Gastrocnemius medialis (tissue), 4 donors: ENCODE measurements at regions not wholly inside any gene's neighbourhood (a gene's known extent, or its start where the extent isn't known, plus 50 kb on each side); places are given as distances from the start of the nearest gene placed in this dataset.

Source experiments
- ATAC-seq, 2 donors: fragments of 150-250 bp; one replicate each; pipeline ENCODE4 v1.9.1; 2016
- DNase-seq, 2 donors: peaks; one replicate each; pipeline ENCODE4 v3.0.0-alpha.2; 2019
- H3K27ac ChIP-seq, 4 donors: fragments of 200-600 bp; sonication (generic); 1 replicate in 1 of 4; 2 replicates in 3 of 4; pipeline ENCODE4 v1.5.1; 2016 to 2018; ENCODE audit warnings: mild to moderate bottlenecking in 2 of 4, moderate library complexity in 1 of 4
- H3K27me3 ChIP-seq, 3 donors: fragments of 200-600 bp; sonication (generic) in 2 of 3; 1 replicate in 1 of 3; 2 replicates in 2 of 3; pipeline versions ENCODE4 v1.5.1 to v1.6.0; 2016 to 2019; ENCODE audit warnings: mild to moderate bottlenecking in 1 of 3, moderate library complexity in 1 of 3
- H3K36me3 ChIP-seq, 2 donors: fragments of 200-600 bp; sonication (generic) in 1 of 2; one replicate each; pipeline ENCODE4 v1.5.1; 2017 to 2018
- H3K4me1 ChIP-seq, 2 donors: fragments of 200-600 bp; sonication (generic) in 1 of 2; one replicate each; pipeline ENCODE4 v1.5.1; 2016 to 2017; ENCODE audit warnings: mild to moderate bottlenecking in 2 of 2
- H3K4me3 ChIP-seq, 4 donors: fragments of 200-600 bp; sonication (generic) in 3 of 4; 1 replicate in 1 of 4; 2 replicates in 3 of 4; pipeline ENCODE4 v1.5.1; 2016 to 2019; ENCODE audit warnings: mild to moderate bottlenecking in 2 of 4
- H3K9me3 ChIP-seq, 3 donors: fragments of 200-600 bp; sonication (generic) in 2 of 3; 1 replicate in 1 of 3; 2 replicates in 2 of 3; pipeline ENCODE4 v1.5.1; 2016 to 2019
- CTCF ChIP-seq, 5 experiments: fragments of 450-650 bp in 3 of 5; fragments of 200-600 bp in 2 of 5; sonication (generic) in 2 of 5; IDR thresholded peaks in 4 of 5; conservative IDR thresholded peaks in 1 of 5; 1 replicate in 4 of 5; 2 replicates in 1 of 5; pipeline ENCODE4 v1.5.1; 2016 to 2019; ENCODE audit warnings: antibody characterized with exemption in 5 of 5, mild to moderate bottlenecking in 3 of 5, moderate library complexity in 3 of 5
- POLR2A ChIP-seq, 2 donors: fragments of 450-650 bp; IDR thresholded peaks; one replicate each; pipeline ENCODE4 v1.6.1; 2017; ENCODE audit warnings: antibody characterized with exemption in 2 of 2, mild to moderate bottlenecking in 2 of 2, moderate library complexity in 2 of 2
- in situ Hi-C, 4 donors: fragments of 200-750 bp; cut with MboI; loops; one replicate each; pipeline versions ENCODE4 v1.15.0 to v1.8.0; 2017; ENCODE audit warnings: low sequenced_read_pairs in 4 of 4
- intact Hi-C: fragments of 100-400 bp; cut with DNase I; formaldehyde crosslinking; loops from one replicate; pipeline ENCODE4 v1.15.1; 2023; ENCODE audit warnings: low total_unique reads

- in situ Hi-C loops = no loop called here
- intact Hi-C loops = no loop called here
- H3K9me3 ChIP-seq = peaks cover 0 to 11% (median 3%) of the 10 kb centered on the region in 3 donors
- no peaks in the 10 kb centered on the region for H3K36me3 ChIP-seq
- H3K4me3 ChIP-seq = no peak overlapping the region
- no peaks in the 10 kb centered on the region for H3K4me1 ChIP-seq
- ATAC-seq (no peak), DNase-seq (no peak)
- H3K27me3 ChIP-seq = no peaks in the 10 kb centered on the region
- no peak overlapping the region for H3K27ac ChIP-seq
- TF ChIP-seq POLR2A (IDR thresholded peaks at IDR 0.05) = no peak
- TF ChIP-seq CTCF (IDR thresholded peaks at IDR 0.05 in 4 of 5, conservative IDR thresholded peaks at IDR 0.05 in 1 of 5) = no peak
Measured at GRCh38 chr5:154557548-154557947, 79.5 kb upstream of the HAND1 start.

GRCh38 chr5:154547551-154547950 lies 69.5 kb upstream of the HAND1 start:
- no peak overlapping the region for H3K4me3 ChIP-seq
- H3K27me3 ChIP-seq = peaks cover 0 to 3% (median 0%) of the 10 kb centered on the region in 3 donors
- no peak for TF ChIP-seq CTCF (IDR thresholded peaks at IDR 0.05 in 4 of 5, conservative IDR thresholded peaks at IDR 0.05 in 1 of 5)
- no peak for TF ChIP-seq POLR2A (IDR thresholded peaks at IDR 0.05)
- H3K4me1 ChIP-seq = no peaks in the 10 kb centered on the region
- ATAC-seq (no peak), DNase-seq (no peak)
- no peaks in the 10 kb centered on the region for H3K36me3 ChIP-seq
- H3K9me3 ChIP-seq = no peaks in the 10 kb centered on the region
- in situ Hi-C loops (no loop called here), intact Hi-C loops (no loop called here)
- no peak overlapping the region for H3K27ac ChIP-seq

- intact Hi-C loops = no loop called here
- H3K27ac ChIP-seq = no peak overlapping the region
- no peaks in the 10 kb centered on the region for H3K4me1 ChIP-seq
- ATAC-seq (no peak), DNase-seq (no peak)
- no peak overlapping the region for H3K4me3 ChIP-seq
- H3K36me3 ChIP-seq = no peaks in the 10 kb centered on the region
- H3K9me3 ChIP-seq = no peaks in the 10 kb centered on the region
- TF ChIP-seq POLR2A (IDR thresholded peaks at IDR 0.05) = no peak
- no peak for TF ChIP-seq CTCF (IDR thresholded peaks at IDR 0.05 in 4 of 5, conservative IDR thresholded peaks at IDR 0.05 in 1 of 5)
- in situ Hi-C loops = no loop called here
- peaks cover 0 to under 1% (median 0%) of the 10 kb centered on the region in 3 donors for H3K27me3 ChIP-seq
Measured at GRCh38 chr5:154546719-154547118, 68.7 kb upstream of the HAND1 start.

- Histone ChIP-seq H3K27ac (no peak overlapping the region), H3K4me1 (no peaks in the 10 kb centered on the region), H3K36me3 (no peaks in the 10 kb centered on the region), H3K27me3 (peaks cover 0 to 6% (median 6%) of the 10 kb centered on the region in 3 donors), H3K9me3 (no peaks in the 10 kb centered on the region), H3K4me3 (no peak overlapping the region)
- TF ChIP-seq POLR2A (IDR thresholded peaks at IDR 0.05) = no peak
- TF ChIP-seq CTCF (IDR thresholded peaks at IDR 0.05 in 4 of 5, conservative IDR thresholded peaks at IDR 0.05 in 1 of 5) = no peak
- no peak for DNase-seq
- ATAC-seq = no peak
- intact Hi-C loops (no loop called here), in situ Hi-C loops (no loop called here)
Measured at GRCh38 chr5:154544646-154545045, 66.6 kb upstream of the HAND1 start.

GRCh38 chr5:154543380-154543779 lies 65.4 kb upstream of the HAND1 start:
- Histone ChIP-seq H3K4me3 (no peak overlapping the region), H3K27ac (no peak overlapping the region), H3K36me3 (no peaks in the 10 kb centered on the region), H3K27me3 (peaks cover 0 to 10% (median 6%) of the 10 kb centered on the region in 3 donors), H3K4me1 (no peaks in the 10 kb centered on the region), H3K9me3 (no peaks in the 10 kb centered on the region)
- ATAC-seq = no peak
- DNase-seq = no peak
- in situ Hi-C loops (no loop called here), intact Hi-C loops (no loop called here)
- no peak for TF ChIP-seq CTCF (IDR thresholded peaks at IDR 0.05 in 4 of 5, conservative IDR thresholded peaks at IDR 0.05 in 1 of 5)
- TF ChIP-seq POLR2A (IDR thresholded peaks at IDR 0.05) = no peak
